Panc1 (cell line): ENCODE measurements at regions not wholly inside any gene's neighbourhood (a gene's known extent, or its start where the extent isn't known, plus 50 kb on each side); places are given as distances from the start of the nearest gene placed in this dataset.

Experiments
- SIN3A ChIP-seq: IDR thresholded peaks from 2 replicates; pipeline ENCODE4 v1.6.1; 2012; ENCODE audit warnings: low read depth, mild to moderate bottlenecking, low read length, moderate library complexity, borderline replicate concordance; ENCODE audit not compliant: insufficient read depth
- TF ChIP-seq, protein P1 (sequence below): fragments of 450-650 bp; IDR thresholded peaks from 2 replicates; pipeline ENCODE4 v1.5.1; 2017; ENCODE audit warnings: mild to moderate bottlenecking
- TF ChIP-seq, protein P2 (sequence below), 2 experiments: IDR thresholded peaks; 2 replicates each; pipeline ENCODE4 v1.6.1; 2011 to 2012; ENCODE audit warnings: low read depth in 2 of 2, control low read depth in 1 of 2, low read length in 1 of 2, mild to moderate bottlenecking in 1 of 2, moderate library complexity in 1 of 2; ENCODE audit not compliant: insufficient read depth in 1 of 2

DNA sequence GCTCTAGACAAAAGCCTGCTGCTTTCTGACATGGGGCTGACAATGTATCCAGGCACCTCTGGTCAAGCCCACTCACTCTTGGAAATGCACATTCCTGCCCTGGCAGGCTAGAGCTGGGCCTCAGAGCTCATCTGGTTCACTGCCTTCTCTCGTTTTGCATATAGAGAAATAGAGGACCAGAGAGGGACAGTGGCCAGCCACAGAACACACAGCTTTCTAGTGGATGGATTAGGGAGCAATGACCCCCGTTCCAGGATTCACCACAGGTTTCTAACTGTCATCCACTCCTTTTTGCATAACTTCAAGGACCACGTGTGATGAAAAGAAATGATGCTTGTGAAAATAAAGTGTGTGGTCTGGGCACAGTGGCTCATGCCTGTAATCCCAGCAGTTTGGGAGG is 129.6 kb upstream of the IGSF21 start:
- TF ChIP-seq, protein P1, sequence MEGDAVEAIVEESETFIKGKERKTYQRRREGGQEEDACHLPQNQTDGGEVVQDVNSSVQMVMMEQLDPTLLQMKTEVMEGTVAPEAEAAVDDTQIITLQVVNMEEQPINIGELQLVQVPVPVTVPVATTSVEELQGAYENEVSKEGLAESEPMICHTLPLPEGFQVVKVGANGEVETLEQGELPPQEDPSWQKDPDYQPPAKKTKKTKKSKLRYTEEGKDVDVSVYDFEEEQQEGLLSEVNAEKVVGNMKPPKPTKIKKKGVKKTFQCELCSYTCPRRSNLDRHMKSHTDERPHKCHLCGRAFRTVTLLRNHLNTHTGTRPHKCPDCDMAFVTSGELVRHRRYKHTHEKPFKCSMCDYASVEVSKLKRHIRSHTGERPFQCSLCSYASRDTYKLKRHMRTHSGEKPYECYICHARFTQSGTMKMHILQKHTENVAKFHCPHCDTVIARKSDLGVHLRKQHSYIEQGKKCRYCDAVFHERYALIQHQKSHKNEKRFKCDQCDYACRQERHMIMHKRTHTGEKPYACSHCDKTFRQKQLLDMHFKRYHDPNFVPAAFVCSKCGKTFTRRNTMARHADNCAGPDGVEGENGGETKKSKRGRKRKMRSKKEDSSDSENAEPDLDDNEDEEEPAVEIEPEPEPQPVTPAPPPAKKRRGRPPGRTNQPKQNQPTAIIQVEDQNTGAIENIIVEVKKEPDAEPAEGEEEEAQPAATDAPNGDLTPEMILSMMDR, result no peak
- TF ChIP-seq, protein P2, sequence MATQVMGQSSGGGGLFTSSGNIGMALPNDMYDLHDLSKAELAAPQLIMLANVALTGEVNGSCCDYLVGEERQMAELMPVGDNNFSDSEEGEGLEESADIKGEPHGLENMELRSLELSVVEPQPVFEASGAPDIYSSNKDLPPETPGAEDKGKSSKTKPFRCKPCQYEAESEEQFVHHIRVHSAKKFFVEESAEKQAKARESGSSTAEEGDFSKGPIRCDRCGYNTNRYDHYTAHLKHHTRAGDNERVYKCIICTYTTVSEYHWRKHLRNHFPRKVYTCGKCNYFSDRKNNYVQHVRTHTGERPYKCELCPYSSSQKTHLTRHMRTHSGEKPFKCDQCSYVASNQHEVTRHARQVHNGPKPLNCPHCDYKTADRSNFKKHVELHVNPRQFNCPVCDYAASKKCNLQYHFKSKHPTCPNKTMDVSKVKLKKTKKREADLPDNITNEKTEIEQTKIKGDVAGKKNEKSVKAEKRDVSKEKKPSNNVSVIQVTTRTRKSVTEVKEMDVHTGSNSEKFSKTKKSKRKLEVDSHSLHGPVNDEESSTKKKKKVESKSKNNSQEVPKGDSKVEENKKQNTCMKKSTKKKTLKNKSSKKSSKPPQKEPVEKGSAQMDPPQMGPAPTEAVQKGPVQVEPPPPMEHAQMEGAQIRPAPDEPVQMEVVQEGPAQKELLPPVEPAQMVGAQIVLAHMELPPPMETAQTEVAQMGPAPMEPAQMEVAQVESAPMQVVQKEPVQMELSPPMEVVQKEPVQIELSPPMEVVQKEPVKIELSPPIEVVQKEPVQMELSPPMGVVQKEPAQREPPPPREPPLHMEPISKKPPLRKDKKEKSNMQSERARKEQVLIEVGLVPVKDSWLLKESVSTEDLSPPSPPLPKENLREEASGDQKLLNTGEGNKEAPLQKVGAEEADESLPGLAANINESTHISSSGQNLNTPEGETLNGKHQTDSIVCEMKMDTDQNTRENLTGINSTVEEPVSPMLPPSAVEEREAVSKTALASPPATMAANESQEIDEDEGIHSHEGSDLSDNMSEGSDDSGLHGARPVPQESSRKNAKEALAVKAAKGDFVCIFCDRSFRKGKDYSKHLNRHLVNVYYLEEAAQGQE (IDR thresholded peaks at IDR 0.05; ENCODE audit: insufficient read depth in 1 of 2, low read depth in 2 of 2, low read length in 1 of 2), result no peak
- TF ChIP-seq SIN3A, result no peak
